HEK293T (cell line): ENCODE measurements at regions not wholly inside any gene's neighbourhood (a gene's known extent, or its start where the extent isn't known, plus 50 kb on each side); places are given as distances from the start of the nearest gene placed in this dataset.

Source experiments
- BHLHE40 ChIP-seq: fragments of 450-650 bp; IDR thresholded peaks from 2 replicates; pipeline ENCODE4 v1.6.1; 2016; ENCODE audit warnings: mild to moderate bottlenecking, moderate library complexity, borderline replicate concordance
- ELF4 ChIP-seq: fragments of 450-650 bp; IDR thresholded peaks from 2 replicates; pipeline ENCODE4 v1.6.1; 2017; ENCODE audit warnings: antibody characterized with exemption
- FOXA1 ChIP-seq: fragments of 450-650 bp; IDR thresholded peaks from 2 replicates; pipeline ENCODE4 v1.6.1; 2016; ENCODE audit warnings: mild to moderate bottlenecking
- FOXK2 ChIP-seq: fragments of 450-650 bp; IDR thresholded peaks from 2 replicates; pipeline ENCODE4 v1.6.1; 2016; ENCODE audit warnings: mild to moderate bottlenecking
- FOXM1 ChIP-seq: fragments of 450-650 bp; IDR thresholded peaks from 2 replicates; pipeline ENCODE4 v1.6.1; 2017; ENCODE audit warnings: mild to moderate bottlenecking, borderline replicate concordance
- HDGF ChIP-seq: fragments of 450-650 bp; IDR thresholded peaks from 2 replicates; pipeline ENCODE4 v1.6.1; 2017; ENCODE audit warnings: antibody characterized with exemption, borderline replicate concordance
- L3MBTL2 ChIP-seq: fragments of 450-650 bp; conservative IDR thresholded peaks from 2 replicates; pipeline ENCODE4 v1.6.1; 2016; ENCODE audit warnings: mild to moderate bottlenecking
- LEF1 ChIP-seq: fragments of 450-650 bp; IDR thresholded peaks from 2 replicates; pipeline ENCODE4 v1.6.1; 2017; ENCODE audit warnings: mild to moderate bottlenecking, borderline replicate concordance
- PKNOX1 ChIP-seq: fragments of 450-650 bp; IDR thresholded peaks from 2 replicates; pipeline ENCODE4 v1.6.1; 2016
- SP1 ChIP-seq: fragments of 450-650 bp; IDR thresholded peaks from 2 replicates; pipeline ENCODE4 v1.6.1; 2017
- SUZ12 ChIP-seq: fragments of 450-650 bp; IDR thresholded peaks from 2 replicates; pipeline ENCODE4 v1.6.1; 2016; ENCODE audit warnings: mild to moderate bottlenecking
- ZNF384 ChIP-seq: fragments of 450-650 bp; IDR thresholded peaks from 2 replicates; pipeline ENCODE4 v1.6.1; 2016

DNA sequence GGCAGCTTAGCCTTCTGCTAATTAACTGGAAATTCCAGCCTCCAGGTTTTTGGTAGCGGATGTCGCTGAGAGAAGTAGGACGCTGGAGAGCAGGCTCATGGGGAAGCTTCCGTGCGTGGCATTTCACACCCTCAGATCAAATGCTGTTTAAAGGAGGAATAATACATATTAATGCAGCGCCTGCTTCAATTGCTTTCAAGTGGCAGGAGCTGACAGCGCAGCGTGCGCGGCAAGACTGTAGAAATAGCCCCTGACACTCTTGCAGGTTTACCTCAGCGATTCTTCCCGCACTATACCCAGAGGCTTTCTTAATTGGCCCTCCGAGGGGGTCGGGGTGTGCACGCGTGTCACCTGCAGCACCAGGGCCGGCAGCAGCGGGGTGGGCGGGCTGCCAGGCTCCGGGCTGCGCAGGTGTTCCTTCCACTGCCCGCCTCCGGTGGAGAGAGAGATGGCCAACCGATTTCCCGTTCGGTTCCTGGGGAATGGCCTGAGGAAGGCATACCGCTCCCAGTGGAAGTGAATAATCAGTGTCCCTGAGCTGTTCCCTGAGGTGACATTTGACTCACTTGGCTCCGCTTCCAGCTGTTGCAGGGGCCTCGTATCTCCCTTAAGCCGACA is 427.9 kb downstream of the KCTD16 start:
- no peak for TF ChIP-seq BHLHE40
- TF ChIP-seq SUZ12: no peak
- TF ChIP-seq FOXA1: no peak
- TF ChIP-seq SP1: no peak
- TF ChIP-seq FOXK2: no peak
- no peak for TF ChIP-seq FOXM1
- no peak for TF ChIP-seq ELF4
- TF ChIP-seq ZNF384: no peak
- TF ChIP-seq L3MBTL2: no peak
- no peak for TF ChIP-seq LEF1
- no peak for TF ChIP-seq PKNOX1
- TF ChIP-seq HDGF: no peak
